HepG2 (cell line): ENCODE measurements at regions not wholly inside any gene's neighbourhood (a gene's known extent, or its start where the extent isn't known, plus 50 kb on each side); places are given as distances from the start of the nearest gene placed in this dataset.
A peak's percentile ranks its signal among the peaks of the same experiment; 100 is the strongest.

ENCODE experiments used
- HNF4A ChIP-seq: sonication (generic); formaldehyde crosslinking; IDR thresholded peaks from 2 replicates; pipeline ENCODE4 v1.4.0; 2020; ENCODE audit warnings: missing genetic modification reagents
- HOXD1 ChIP-seq: sonication (generic); formaldehyde crosslinking; IDR thresholded peaks from 2 replicates; pipeline ENCODE4 v1.5.0; 2020; ENCODE audit warnings: missing genetic modification reagents
- JUND ChIP-seq: sonication (generic); formaldehyde crosslinking; IDR thresholded peaks from 2 replicates; pipeline ENCODE4 v1.8.0; 2022; ENCODE audit warnings: mild to moderate bottlenecking, missing genetic modification reagents
- MAFK ChIP-seq, 2 experiments: IDR thresholded peaks in 1 of 2; conservative IDR thresholded peaks in 1 of 2; 2 replicates each; pipeline ENCODE4 v1.6.1; 2011; ENCODE audit warnings: improper control_type of control experiment in 2 of 2, low read length in 2 of 2
- MYC ChIP-seq: sonication (generic); formaldehyde crosslinking; IDR thresholded peaks from 2 replicates; pipeline ENCODE4 v1.9.0; 2021; ENCODE audit warnings: missing genetic modification reagents, borderline replicate concordance
- REL ChIP-seq: sonication (generic); formaldehyde crosslinking; conservative IDR thresholded peaks from 2 replicates; pipeline ENCODE4 v1.8.0; 2022; ENCODE audit warnings: mild to moderate bottlenecking, missing genetic modification reagents, moderate library complexity
- RFX1 ChIP-seq: fragments of 450-650 bp; IDR thresholded peaks from 2 replicates; pipeline ENCODE4 v1.6.1; 2017
- STAG1 ChIP-seq: sonication (generic); formaldehyde crosslinking; IDR thresholded peaks from 2 replicates; pipeline ENCODE4 v1.4.0; 2020; ENCODE audit warnings: missing genetic modification reagents
- ZHX1 ChIP-seq: sonication (generic); formaldehyde crosslinking; IDR thresholded peaks from 2 replicates; pipeline ENCODE4 v1.8.1; 2022; ENCODE audit warnings: low read depth, mild to moderate bottlenecking, missing genetic modification reagents
- ZNF10 ChIP-seq: sonication (generic); formaldehyde crosslinking; IDR thresholded peaks from 2 replicates; pipeline ENCODE4 v1.4.0; 2020; ENCODE audit warnings: mild to moderate bottlenecking, low read depth, missing genetic modification reagents, borderline replicate concordance
- ZNF564 ChIP-seq: sonication (generic); formaldehyde crosslinking; IDR thresholded peaks from 2 replicates; pipeline ENCODE4 v1.8.1; 2023; ENCODE audit warnings: mild to moderate bottlenecking, missing genetic modification reagents
- TF ChIP-seq, protein P1 (sequence below): sonication (generic); formaldehyde crosslinking; IDR thresholded peaks from 2 replicates; pipeline ENCODE4 v1.5.0; 2020; ENCODE audit warnings: missing genetic modification reagents, mild to moderate bottlenecking, borderline replicate concordance

DNA sequence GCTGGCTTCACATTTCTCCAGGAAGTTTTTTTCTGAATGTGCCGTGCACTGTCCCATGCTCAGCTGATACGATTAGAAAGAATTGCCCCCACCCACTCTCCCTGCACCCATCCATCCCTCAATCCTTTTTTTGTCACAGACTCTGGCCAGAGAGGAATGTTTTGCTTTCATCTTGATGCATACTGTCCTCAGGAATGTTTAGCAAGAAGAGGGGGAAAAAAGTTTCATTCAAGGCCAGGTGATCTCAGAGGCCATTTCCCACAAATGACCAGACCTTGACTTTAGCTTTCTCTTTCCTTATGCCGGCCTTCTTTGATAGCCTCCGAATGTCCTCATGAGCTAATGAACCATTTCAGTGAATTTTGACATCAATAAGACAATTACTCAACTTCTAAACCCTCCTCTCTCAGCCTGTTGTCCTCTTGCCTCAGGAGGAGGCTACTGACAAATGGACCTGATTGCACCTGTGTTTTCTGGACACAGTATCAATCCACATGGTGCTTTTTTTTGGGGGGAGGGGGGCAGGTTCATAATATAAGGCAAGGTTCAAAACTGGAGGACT lies 105.0 kb upstream of the KLF6 start:
- TF ChIP-seq ZHX1 (CRISPR knock-in tag) = 0 out of 2 replicates have a peak, but pooled peaks have one; percentile 18
- TF ChIP-seq MAFK (conservative IDR thresholded peaks at IDR 0.05 in 1 of 2, IDR thresholded peaks at IDR 0.05 in 1 of 2; ENCODE audit: low read length in 2 of 2) = no peak
- TF ChIP-seq RFX1 = no peak
- TF ChIP-seq HOXD1 (CRISPR knock-in tag) = peak; percentile 73; the same call in 1 of the 2 replicates
- peak; percentile 77 for TF ChIP-seq HNF4A (CRISPR knock-in tag)
- TF ChIP-seq MYC (CRISPR knock-in tag) = no peak
- peak; percentile 34; the same call in 1 of the 2 replicates for TF ChIP-seq STAG1 (CRISPR knock-in tag)
- TF ChIP-seq ZNF564 (CRISPR knock-in tag) = no peak
- TF ChIP-seq, protein P1, sequence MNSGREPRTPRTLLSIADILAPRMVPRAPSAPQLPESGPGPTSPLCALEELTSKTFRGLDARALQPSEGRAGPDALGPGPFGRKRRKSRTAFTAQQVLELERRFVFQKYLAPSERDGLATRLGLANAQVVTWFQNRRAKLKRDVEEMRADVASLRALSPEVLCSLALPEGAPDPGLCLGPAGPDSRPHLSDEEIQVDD = no peak
- TF ChIP-seq JUND (CRISPR knock-in tag) = peak; percentile 82; the same call in 1 of the 2 replicates
- no peak for TF ChIP-seq REL
- TF ChIP-seq ZNF10 (CRISPR knock-in tag) = no peak
